HG03457 (cell line): ENCODE measurements at regions not wholly inside any gene's neighbourhood (a gene's known extent, or its start where the extent isn't known, plus 50 kb on each side); places are given as distances from the start of the nearest gene placed in this dataset.

ENCODE experiments used
- ATAC-seq: cut with Tn5 transposase; IDR thresholded peaks from one replicate; pipeline ENCODE4 v1.9.1; 2021; ENCODE audit warnings: moderate number of reproducible peaks; ENCODE audit not compliant: unreplicated experiment

- ATAC-seq = no peak
Observed at GRCh38 chr6:156107624-156108101, 652.0 kb upstream of the NOX3 start.

- ATAC-seq = no peak
Observed at GRCh38 chr6:156102129-156102528, 646.5 kb upstream of the NOX3 start.

GRCh38 chr6:156098839-156099238, 643.2 kb upstream of the NOX3 start:
- ATAC-seq = no peak

- ATAC-seq = no peak
Observed at GRCh38 chr6:156087487-156087886, 631.8 kb upstream of the NOX3 start.

GRCh38 chr6:156082012-156082411, 626.4 kb upstream of the NOX3 start:
- ATAC-seq = no peak

- no peak for ATAC-seq
Observed at GRCh38 chr6:156080371-156080770, 624.7 kb upstream of the NOX3 start.

GRCh38 chr6:156068881-156069280, 613.2 kb upstream of the NOX3 start:
- no peak for ATAC-seq

GRCh38 chr6:156065849-156066248, 610.2 kb upstream of the NOX3 start:
- no peak for ATAC-seq

GRCh38 chr6:156062091-156062563, 606.5 kb upstream of the NOX3 start:
- ATAC-seq = no peak

GRCh38 chr6:156061465-156061864, 605.8 kb upstream of the NOX3 start:
- ATAC-seq = no peak

- ATAC-seq = no peak
Observed at GRCh38 chr6:156060013-156060412, 604.4 kb upstream of the NOX3 start.

GRCh38 chr6:156058356-156058755, 602.7 kb upstream of the NOX3 start:
- no peak for ATAC-seq

GRCh38 chr6:156057869-156058268, 602.2 kb upstream of the NOX3 start:
- ATAC-seq = no peak

- no peak for ATAC-seq
Observed at GRCh38 chr6:156056085-156056484, 600.4 kb upstream of the NOX3 start.

GRCh38 chr6:156053626-156054025, 598.0 kb upstream of the NOX3 start:
- ATAC-seq = no peak

- ATAC-seq = no peak
Observed at GRCh38 chr6:156046841-156047449, 591.3 kb upstream of the NOX3 start.

GRCh38 chr6:156046268-156046665, 590.6 kb upstream of the NOX3 start:
- ATAC-seq = no peak

- ATAC-seq = no peak
Observed at GRCh38 chr6:156045401-156046267, 590.0 kb upstream of the NOX3 start.

- ATAC-seq = no peak
Observed at GRCh38 chr6:156033598-156033997, 578.0 kb upstream of the NOX3 start.

- ATAC-seq = no peak
Observed at GRCh38 chr6:156031516-156031915, 575.9 kb upstream of the NOX3 start.

- ATAC-seq = no peak
Observed at GRCh38 chr6:156030053-156030452, 574.4 kb upstream of the NOX3 start.

- ATAC-seq = no peak
Observed at GRCh38 chr6:156029286-156029985, 573.8 kb upstream of the NOX3 start.
